ENCODE measurements at regions not wholly inside any gene's neighbourhood (a gene's known extent, or its start where the extent isn't known, plus 50 kb on each side); places are given as distances from the start of the nearest gene placed in this dataset.
"Not testable (repeated sequence)": the region's sequence is repeated elsewhere in the genome, so short reads cannot be mapped to it uniquely, and the experiment has no call there.

DNA sequence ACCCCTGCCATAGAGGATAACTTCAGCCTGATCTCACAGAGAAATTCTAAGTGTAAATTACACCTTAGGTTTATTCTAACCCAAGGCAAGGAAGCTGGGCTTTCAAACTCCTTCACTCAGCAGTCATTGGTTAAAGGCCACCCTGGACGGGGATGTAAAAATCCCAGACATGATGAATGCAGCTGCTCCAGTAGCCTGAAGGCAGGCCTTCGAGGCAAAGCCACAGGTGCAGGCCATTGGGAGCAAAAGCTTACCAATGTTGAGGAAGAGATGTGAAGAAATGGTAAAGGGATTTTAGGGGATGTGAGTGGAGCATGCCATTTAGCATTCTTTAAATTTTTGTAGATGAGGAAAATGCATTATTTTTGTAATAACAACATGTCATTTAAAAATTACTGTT, 514.4 kb downstream of the XYLT1 start:
- DNase-seq, result no peak

DNA sequence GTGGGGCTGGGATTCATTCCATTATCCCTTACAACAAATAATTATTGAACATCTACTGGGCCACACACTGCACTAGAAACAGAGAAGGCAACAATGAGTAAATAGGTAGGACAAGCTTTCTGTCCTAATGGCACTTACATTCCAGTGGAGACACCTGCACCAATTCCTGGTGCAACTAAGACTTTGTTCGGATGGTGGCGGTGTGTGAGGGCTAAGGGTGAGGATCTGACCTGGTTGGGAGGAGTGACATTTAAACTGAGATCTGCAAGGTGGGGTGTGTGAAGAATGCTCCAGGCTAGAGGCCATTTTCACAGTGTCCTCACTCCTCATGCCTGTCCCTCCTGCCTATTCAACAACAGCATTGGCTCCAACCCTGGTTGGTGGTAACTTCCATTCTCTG, 510.0 kb downstream of the XYLT1 start:
- no peak for DNase-seq

- DNase-seq, result no peak
Observed at GRCh38 chr16:16966439-16966838, 504.3 kb downstream of the XYLT1 start.

- DNase-seq, result no peak
Observed at GRCh38 chr16:16971042-16971441, 499.7 kb downstream of the XYLT1 start.

DNA sequence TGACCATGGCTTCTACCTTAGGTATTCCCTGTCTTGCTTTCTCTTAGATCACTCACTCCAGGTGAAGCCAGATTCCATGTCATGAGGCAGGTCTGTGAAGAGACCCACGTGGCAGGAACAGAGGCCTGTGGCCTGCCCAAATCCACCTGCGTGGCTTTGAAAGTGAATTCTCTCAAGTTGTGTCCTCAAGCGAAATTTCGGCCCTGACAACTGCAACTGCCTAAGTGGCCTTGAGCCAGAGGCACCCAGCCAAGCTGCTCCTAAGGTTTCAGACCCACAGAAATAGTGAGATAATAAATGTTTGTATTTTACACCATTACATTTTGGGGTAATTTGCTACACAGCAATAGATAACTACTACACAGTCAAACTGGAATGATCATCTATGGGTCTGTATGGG, 497.9 kb downstream of the XYLT1 start:
- DNase-seq, result no peak

GRCh38 chr16:16973707-16974591, 496.8 kb downstream of the XYLT1 start:
- DNase-seq, result no peak

- DNase-seq, result no peak
Observed at GRCh38 chr16:16982614-16983013, 488.1 kb downstream of the XYLT1 start.

DNA sequence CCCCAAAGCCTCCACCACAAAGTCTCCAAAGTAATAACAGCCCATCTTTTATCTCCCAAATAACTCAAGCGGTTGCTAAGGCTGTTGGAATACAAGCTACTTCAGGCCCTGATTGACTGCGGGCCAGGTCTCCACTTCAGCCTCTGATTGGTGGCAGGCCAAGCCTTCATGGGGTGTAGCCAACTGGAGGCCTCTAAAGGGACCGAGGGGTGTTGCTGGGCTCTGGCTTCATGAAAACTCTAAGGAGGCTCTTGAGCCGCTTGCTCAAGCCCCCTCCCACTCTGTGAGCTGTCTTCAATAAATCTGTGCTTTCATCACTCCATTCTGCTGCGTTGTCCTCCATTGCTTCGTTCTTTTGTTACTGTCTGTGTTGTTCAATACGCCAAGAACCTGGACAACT, 487.2 kb downstream of the XYLT1 start:
- no peak for DNase-seq

- not testable (repeated sequence) for DNase-seq
Observed at GRCh38 chr16:16984091-16984490, 486.7 kb downstream of the XYLT1 start.

DNA sequence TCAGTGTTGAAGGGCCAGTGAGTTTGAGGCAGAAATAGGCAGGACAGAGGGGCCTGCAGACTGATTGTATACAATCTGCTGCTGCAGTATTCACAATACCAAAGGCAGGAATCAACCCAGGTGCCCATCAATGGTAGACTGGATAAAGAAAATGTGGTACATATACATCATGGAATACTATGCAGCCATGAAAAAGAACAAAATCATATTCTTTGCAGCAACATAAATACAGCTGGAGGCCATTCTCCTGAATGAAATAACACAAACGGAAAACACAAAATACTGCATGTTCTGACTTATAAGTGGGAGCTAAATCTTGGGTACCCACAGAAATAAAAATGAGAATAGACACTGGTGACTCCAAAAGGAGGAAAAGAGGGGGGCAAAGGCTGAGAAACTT, 485.1 kb downstream of the XYLT1 start:
- no peak for DNase-seq

DNA sequence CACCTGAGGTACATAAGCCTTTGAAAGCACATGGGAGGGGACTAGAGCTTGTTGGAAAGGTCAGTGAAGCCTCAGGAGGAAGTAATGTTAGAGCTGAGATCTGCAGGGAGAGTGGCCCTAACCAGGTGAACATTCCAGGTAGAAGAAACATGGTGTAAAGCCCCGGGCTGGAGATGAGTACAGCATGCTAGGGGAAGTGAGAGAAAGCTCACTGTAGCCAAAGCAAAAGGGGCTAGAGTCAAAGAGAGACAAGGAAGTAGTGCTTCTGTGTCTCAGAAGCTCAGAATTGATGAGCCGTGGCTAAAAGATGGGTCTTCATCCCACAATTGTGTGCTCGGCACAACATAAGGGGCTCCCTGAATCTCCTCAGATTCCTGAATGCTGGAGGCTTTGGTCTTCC, 481.8 kb downstream of the XYLT1 start:
- DNase-seq, result no peak

GRCh38 chr16:16989368-16989767, 481.4 kb downstream of the XYLT1 start:
- no peak for DNase-seq

GRCh38 chr16:16991711-16992110, 479.0 kb downstream of the XYLT1 start:
- no peak for DNase-seq

DNA sequence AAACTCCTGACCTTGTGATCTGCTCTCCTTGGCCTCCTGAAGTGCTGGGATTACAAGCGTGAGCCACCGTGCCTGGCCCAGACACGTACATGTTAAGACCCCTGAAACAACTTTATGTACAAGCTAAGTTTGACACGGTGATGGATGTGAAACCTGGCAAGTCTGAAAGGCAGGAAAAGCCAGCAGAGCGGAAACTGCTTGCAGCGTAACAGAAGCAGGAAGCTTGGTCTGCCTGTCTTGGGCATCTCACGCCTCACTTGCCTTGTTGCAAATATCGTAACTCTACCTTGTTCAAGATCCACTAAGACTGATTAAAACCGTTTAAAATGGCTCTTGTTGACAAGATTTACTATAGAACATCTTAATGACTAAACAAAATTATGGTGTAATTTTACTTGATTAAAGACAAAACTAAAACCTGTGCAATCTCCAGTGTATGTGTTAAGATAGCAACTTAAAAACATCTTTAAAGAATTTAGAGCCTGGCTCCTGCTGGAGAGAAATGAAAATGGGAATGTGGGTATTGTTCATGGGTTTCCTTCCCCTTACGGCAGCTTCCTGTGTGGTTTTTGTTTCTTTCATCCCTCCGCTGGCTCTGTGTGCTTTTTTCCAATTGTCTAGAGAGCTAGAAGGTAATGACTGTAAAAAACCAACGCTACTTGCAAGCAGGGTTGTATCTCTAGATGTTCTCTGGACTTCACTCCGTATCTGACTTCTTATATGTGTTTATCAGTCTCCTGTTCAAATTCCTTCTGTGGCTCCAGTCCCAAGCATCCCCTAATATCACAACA, 477.6 kb downstream of the XYLT1 start:
- no peak for DNase-seq

GRCh38 chr16:16994831-16995230, 475.9 kb downstream of the XYLT1 start:
- DNase-seq, result no peak

GRCh38 chr16:16996827-16997226, 473.9 kb downstream of the XYLT1 start:
- no peak for DNase-seq

GRCh38 chr16:16997349-16997748, 473.4 kb downstream of the XYLT1 start:
- DNase-seq, result no peak

DNA sequence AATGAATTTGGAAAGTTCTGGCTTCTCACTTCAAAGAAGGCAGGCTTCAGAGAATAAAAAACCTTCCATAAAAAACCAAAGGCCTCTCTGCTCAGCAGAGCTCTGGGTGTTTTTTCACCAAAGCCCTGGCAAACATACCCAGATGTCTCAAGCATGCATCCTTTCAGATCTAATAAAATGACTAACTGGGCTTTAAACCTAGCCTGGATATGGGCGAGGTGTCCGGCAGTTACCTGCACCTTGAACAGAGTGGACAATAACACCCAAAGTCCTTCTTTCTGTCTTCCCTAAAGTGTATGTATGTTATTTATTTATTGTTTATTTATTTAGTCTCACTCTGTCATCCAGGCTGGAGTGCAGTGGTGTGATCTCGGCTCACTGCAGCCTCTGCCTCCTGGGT, 469.3 kb downstream of the XYLT1 start:
- no peak for DNase-seq

GRCh38 chr16:17002565-17002964, 468.2 kb downstream of the XYLT1 start:
- no peak for DNase-seq

GRCh38 chr16:17005963-17006362, 464.8 kb downstream of the XYLT1 start:
- not testable (repeated sequence) for DNase-seq

DNA sequence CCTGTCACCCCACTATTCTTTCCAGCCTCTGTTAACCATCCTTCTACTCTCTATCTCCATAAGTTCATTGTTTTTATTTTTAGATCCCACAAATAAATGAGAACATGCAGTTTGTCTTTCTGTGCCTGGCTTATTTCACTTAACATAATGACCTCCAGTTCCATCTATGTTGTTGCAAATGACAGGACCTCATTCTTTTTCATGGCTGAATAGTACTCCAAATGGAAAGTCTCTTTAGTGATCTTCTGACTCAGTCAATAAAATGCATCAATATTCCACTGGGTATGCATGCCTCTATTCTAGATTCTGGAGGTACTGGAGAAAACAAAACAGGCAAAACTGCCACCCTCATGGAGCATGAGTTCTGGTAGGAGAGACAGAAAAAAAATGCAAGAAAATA, 459.0 kb downstream of the XYLT1 start:
- no peak for DNase-seq

DNA sequence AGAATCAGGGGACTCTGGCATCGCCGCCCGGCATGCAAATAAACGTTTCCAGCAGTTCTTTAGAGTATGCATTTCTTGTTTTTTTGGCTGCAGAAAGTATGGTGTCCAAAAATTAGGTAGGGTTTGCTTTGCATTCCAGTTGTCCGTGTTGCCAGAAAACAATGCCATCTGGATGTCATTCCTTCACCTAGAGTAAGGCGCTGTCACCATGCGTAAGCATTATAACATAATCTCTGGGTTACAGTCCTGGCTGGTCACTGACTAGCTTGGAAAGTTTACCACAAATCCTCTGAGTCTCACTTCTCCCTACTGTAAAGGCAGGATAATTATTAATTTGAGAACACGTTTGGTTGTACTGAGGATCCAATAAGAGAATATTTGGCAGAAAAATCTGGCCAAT, 457.7 kb downstream of the XYLT1 start:
- no peak for DNase-seq

DNA sequence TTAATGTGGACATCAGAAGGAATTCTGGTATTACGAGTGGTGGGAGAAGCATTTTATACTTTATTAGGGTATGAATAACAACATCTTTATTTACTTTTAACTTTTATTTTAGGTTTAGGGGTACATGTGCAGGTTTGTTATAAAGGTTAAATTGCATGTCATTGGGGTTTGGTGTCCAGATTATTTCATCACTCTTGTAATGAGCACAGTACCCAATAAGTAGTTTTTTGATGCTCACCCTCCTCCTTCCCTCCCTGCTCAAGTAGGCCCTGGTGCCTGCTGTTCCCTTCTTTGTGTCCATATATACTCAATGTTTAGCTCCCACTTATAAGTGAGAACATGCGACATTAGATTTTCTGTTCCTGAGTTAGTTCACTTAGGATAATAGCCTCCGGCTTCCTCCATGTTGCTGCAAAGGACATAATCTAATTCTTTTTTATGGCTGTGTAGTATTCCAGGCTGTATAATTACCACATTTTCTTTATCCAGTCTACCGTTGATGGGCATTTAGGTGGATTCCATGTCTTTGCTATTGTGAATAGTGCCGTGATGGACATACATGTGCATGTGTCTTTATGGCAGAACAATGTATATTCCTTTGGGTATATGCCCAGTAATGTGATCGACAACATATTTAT, 456.2 kb downstream of the XYLT1 start:
- no peak for DNase-seq

GRCh38 chr16:17015702-17016101, 455.1 kb downstream of the XYLT1 start:
- no peak for DNase-seq

Data from KG1 (cell line).